SK-N-SH (cell line): ENCODE measurements at regions not wholly inside any gene's neighbourhood (a gene's known extent, or its start where the extent isn't known, plus 50 kb on each side); places are given as distances from the start of the nearest gene placed in this dataset.

Experiments
- GABPA ChIP-seq: IDR thresholded peaks from 2 replicates; pipeline ENCODE4 v1.4.0; 2012; ENCODE audit warnings: low read depth, mild to moderate bottlenecking
- TEAD4 ChIP-seq: IDR thresholded peaks from 2 replicates; pipeline ENCODE4 v1.4.0; 2012; ENCODE audit warnings: mild to moderate bottlenecking, borderline replicate concordance; ENCODE audit not compliant: insufficient read depth

GRCh38 chr13:60273971-60274527 lies 110.3 kb upstream of the DIAPH3 start:
- TF ChIP-seq TEAD4 (no peak), GABPA (no peak)
